Lower leg skin (tissue), 4 donors: ENCODE measurements at regions not wholly inside any gene's neighbourhood (a gene's known extent, or its start where the extent isn't known, plus 50 kb on each side); places are given as distances from the start of the nearest gene placed in this dataset.

Experiments
- DNase-seq, 2 donors: peaks; one replicate each; pipeline ENCODE4 v3.0.0-alpha.2; 2019; ENCODE audit warnings: low spot score in 2 of 2
- H3K4me3 ChIP-seq: fragments of 200-600 bp; sonication (generic); 2 replicates; pipeline ENCODE4 v1.5.1; 2017; ENCODE audit warnings: mild to moderate bottlenecking, low read depth; ENCODE audit not compliant: poor library complexity, severe bottlenecking
- CTCF ChIP-seq, 3 donors: fragments of 450-650 bp; IDR thresholded peaks; one replicate each; pipeline ENCODE4 v1.5.1; 2016; ENCODE audit warnings: antibody characterized with exemption in 3 of 3, mild to moderate bottlenecking in 3 of 3, moderate library complexity in 2 of 3
- POLR2A ChIP-seq, 2 donors: fragments of 450-650 bp; IDR thresholded peaks; one replicate each; pipeline ENCODE4 v1.6.1; 2016 to 2017; ENCODE audit warnings: antibody characterized with exemption in 2 of 2, mild to moderate bottlenecking in 1 of 2, moderate library complexity in 1 of 2
- WGBS, 2 donors: methylation state at CpG; one replicate each; pipeline ENCODE4 v1.1.5; 2018; 5-methylcytosine and 5-hydroxymethylcytosine counted together
- intact Hi-C: fragments of 100-400 bp; cut with DNase I; formaldehyde crosslinking; loops from one replicate; pipeline ENCODE4 v1.15.0; 2023; ENCODE audit warnings: low total_unique reads

GRCh38 chr12:94851396-94852028 is 152.0 kb downstream of the NDUFA12 start:
- DNase-seq = no peak
- intact Hi-C loops = no loop called here
- H3K4me3 ChIP-seq = no peak overlapping the region
- WGBS, 2 donors = 75 to 84% methylated on average over 2 of the region's 2 CpGs
- TF ChIP-seq CTCF (IDR thresholded peaks at IDR 0.05) = no peak
- TF ChIP-seq POLR2A (IDR thresholded peaks at IDR 0.05) = no peak

- no peak for DNase-seq
- 81 to 87% methylated on average over 5 of the region's 5 CpGs for WGBS, 2 donors
- no peak for TF ChIP-seq CTCF (IDR thresholded peaks at IDR 0.05)
- TF ChIP-seq POLR2A (IDR thresholded peaks at IDR 0.05) = no peak
- H3K4me3 ChIP-seq = no peak overlapping the region
- intact Hi-C loops = no loop called here
Measured at GRCh38 chr12:94849411-94849976, 154.0 kb downstream of the NDUFA12 start.

GRCh38 chr12:94848966-94849365 is 154.5 kb downstream of the NDUFA12 start:
- TF ChIP-seq POLR2A (IDR thresholded peaks at IDR 0.05) (no peak), CTCF (IDR thresholded peaks at IDR 0.05) (no peak)
- 92 to 95% methylated on average over 4 of the region's 4 CpGs for whole genome bisulfite sequencing, 2 donors
- no peak for DNase-seq
- intact Hi-C loops = no loop called here
- no peak overlapping the region for H3K4me3 ChIP-seq

GRCh38 chr12:94845110-94845509 is 158.4 kb downstream of the NDUFA12 start:
- DNase-seq = no peak
- intact Hi-C loops = no loop called here
- no peak for TF ChIP-seq CTCF (IDR thresholded peaks at IDR 0.05)
- no peak for TF ChIP-seq POLR2A (IDR thresholded peaks at IDR 0.05)
- whole genome bisulfite sequencing, 2 donors = 91 to 93% methylated on average over 8 of the region's 8 CpGs
- no peak overlapping the region for H3K4me3 ChIP-seq

- intact Hi-C loops = no loop called here
- no peak overlapping the region for H3K4me3 ChIP-seq
- no peak for TF ChIP-seq CTCF (IDR thresholded peaks at IDR 0.05)
- TF ChIP-seq POLR2A (IDR thresholded peaks at IDR 0.05) = no peak
- WGBS, 2 donors = 97% methylated on average over 3 of the region's 3 CpGs
- DNase-seq = no peak
Measured at GRCh38 chr12:94844452-94844851, 159.0 kb downstream of the NDUFA12 start.
